ENCODE measurements at regions not wholly inside any gene's neighbourhood (a gene's known extent, or its start where the extent isn't known, plus 50 kb on each side); places are given as distances from the start of the nearest gene placed in this dataset.

DNA sequence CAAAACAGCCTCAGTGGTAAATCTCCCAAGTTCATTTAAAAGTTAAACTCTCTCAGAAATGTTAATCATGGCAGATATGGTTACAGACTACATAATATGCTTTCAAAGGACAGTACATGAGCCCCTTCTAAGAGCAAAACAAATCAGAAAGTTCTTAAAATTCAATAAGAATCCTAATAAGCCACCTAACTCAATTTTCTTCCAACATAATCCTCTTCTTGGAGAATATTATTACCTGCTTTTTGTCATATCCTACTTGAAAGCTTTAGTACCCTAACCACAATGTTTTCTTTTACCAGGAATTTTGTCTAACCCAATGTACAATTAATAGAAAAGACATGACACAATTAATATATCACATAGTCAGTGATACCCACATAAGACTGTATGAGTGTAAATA lies 236.5 kb upstream of the ATP2B1 start:
- Histone ChIP-seq H3K79me2 (ENCODE audit: control insufficient read depth, insufficient read depth, low read length) (no peaks in the 10 kb centered on the region), H3K36me3 (ENCODE audit: control insufficient read depth in 2 of 2, extremely low read depth in 1 of 2, insufficient read depth in 2 of 2, low read length in 2 of 2) (no peaks in the 10 kb centered on the region), H3K27me3 (ENCODE audit: control insufficient read depth in 2 of 2, insufficient read depth in 2 of 2, low read length in 2 of 2) (no peaks in the 10 kb centered on the region), H3K9me3 (replicated peaks; ENCODE audit: control insufficient read depth, insufficient read depth, low read length) (no peaks in the 10 kb centered on the region), H3K27ac (ENCODE audit: insufficient read depth, low read depth, low read length) (no peak overlapping the region), H3K9ac (replicated peaks; ENCODE audit: extremely low read depth, insufficient read depth, low read length) (no peak overlapping the region), H2AFZ (ENCODE audit: low read depth, low read length) (no peak overlapping the region), H3K9me1 (replicated peaks; ENCODE audit: control insufficient read depth, extremely low read depth, insufficient read depth, low read length) (no peaks in the 10 kb centered on the region), H3K4me2 (ENCODE audit: insufficient read depth, low read length) (no peak overlapping the region), H3K4me3 (replicated peaks in 1 of 3; ENCODE audit: insufficient read depth in 1 of 3, low read depth in 1 of 3, low read length in 3 of 3) (no peak overlapping the region), H4K20me1 (replicated peaks; ENCODE audit: control insufficient read depth, extremely low read depth, insufficient read depth, low read length) (no peaks in the 10 kb centered on the region), H3K4me1 (ENCODE audit: control insufficient read depth, extremely low read depth, insufficient read depth, low read length) (peaks cover 28% of the 10 kb centered on the region)
- BruUV-seq (replicated peaks) = no TSS peak
- FAIRE-seq = no peak
- CTCF ChIA-PET = interaction anchor here (1.3 to 1.4 kb wide), 2 partner anchors 15 to 27 kb away, joined by 3 to 5 read pairs; no protein-coding TSS in a partner anchor
- POLR2A ChIA-PET = no interaction called here
- intact Hi-C loops (cut with micrococcal nuclease) (loop anchor here (5.0 kb wide), 4 partner anchors 118 to 992 kb away; no protein-coding TSS in a partner anchor), dilution Hi-C loops (cut with MboI; ENCODE audit: extremely low pct_ligation_motif_present, low sequenced_read_pairs) (no loop called here)
- no peak for DNase-seq (ENCODE audit: low read depth, low spot score)
- no peak for TF ChIP-seq FOS (IDR thresholded peaks at IDR 0.05; ENCODE audit: borderline replicate concordance, insufficient read depth, low read length)
- no peak for TF ChIP-seq GATA2 (IDR thresholded peaks at IDR 0.05; ENCODE audit: insufficient read depth, insufficient read length, low read depth, low read length)
- TF ChIP-seq EZH2 (IDR thresholded peaks at IDR 0.05; ENCODE audit: borderline replicate concordance, low read depth, low read length, severe bottlenecking) = no peak
- no peak for TF ChIP-seq JUN (IDR thresholded peaks at IDR 0.05; ENCODE audit: borderline replicate concordance, insufficient read depth, insufficient read length, low read depth)
- TF ChIP-seq, protein P1, sequence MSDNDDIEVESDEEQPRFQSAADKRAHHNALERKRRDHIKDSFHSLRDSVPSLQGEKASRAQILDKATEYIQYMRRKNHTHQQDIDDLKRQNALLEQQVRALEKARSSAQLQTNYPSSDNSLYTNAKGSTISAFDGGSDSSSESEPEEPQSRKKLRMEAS (IDR thresholded peaks at IDR 0.05; ENCODE audit: insufficient read depth, insufficient read length) = no peak
- TF ChIP-seq CTCF (IDR thresholded peaks at IDR 0.05; ENCODE audit: extremely low read depth in 1 of 2, insufficient read depth in 1 of 2, low read depth in 1 of 2, low read length in 2 of 2) = no peak
- TF ChIP-seq MYC (IDR thresholded peaks at IDR 0.05; ENCODE audit: low read depth, low read length) = no peak
- no peak for TF ChIP-seq POLR2AphosphoS5 (IDR thresholded peaks at IDR 0.05; ENCODE audit: insufficient read depth, low read depth, low read length)
- no peak for TF ChIP-seq POLR2A (IDR thresholded peaks at IDR 0.05; ENCODE audit: low read depth, low read length)
